Hepatocyte (in vitro differentiated cells): ENCODE measurements at regions not wholly inside any gene's neighbourhood (a gene's known extent, or its start where the extent isn't known, plus 50 kb on each side); places are given as distances from the start of the nearest gene placed in this dataset.
A peak's percentile ranks its signal among the peaks of the same experiment; 100 is the strongest.

Source experiments
- DNase-seq: peaks from one replicate; pipeline ENCODE4 v3.0.0-alpha.2; 2016; ENCODE audit warnings: low spot score
- H2AFZ ChIP-seq: fragments of 200-600 bp; sonication (generic); 2 replicates; pipeline ENCODE4 v1.6.0; 2016; ENCODE audit warnings: antibody characterized with exemption, mild to moderate bottlenecking
- H3K27ac ChIP-seq: fragments of 200-600 bp; sonication (generic); 2 replicates; pipeline ENCODE4 v1.5.1; 2016; ENCODE audit warnings: mild to moderate bottlenecking
- H3K27me3 ChIP-seq: fragments of 200-600 bp; sonication (generic); 2 replicates; pipeline ENCODE4 v1.6.1; 2016
- H3K36me3 ChIP-seq: fragments of 200-600 bp; sonication (generic); replicated peaks from 2 replicates; pipeline ENCODE4 v1.5.1; 2016; ENCODE audit warnings: low read depth; ENCODE audit not compliant: insufficient read depth
- H3K4me1 ChIP-seq: fragments of 200-600 bp; sonication (generic); 2 replicates; pipeline ENCODE4 v1.5.1; 2016; ENCODE audit warnings: mild to moderate bottlenecking, moderate library complexity; ENCODE audit not compliant: insufficient read depth
- H3K4me2 ChIP-seq: fragments of 200-600 bp; sonication (generic); 2 replicates; pipeline ENCODE4 v1.6.0; 2016
- H3K4me3 ChIP-seq: fragments of 200-600 bp; sonication (generic); 2 replicates; pipeline ENCODE4 v1.5.1; 2016; ENCODE audit warnings: mild to moderate bottlenecking
- H3K79me2 ChIP-seq: fragments of 200-600 bp; sonication (generic); 2 replicates; pipeline ENCODE4 v1.6.0; 2017; ENCODE audit warnings: mild to moderate bottlenecking
- H3K9me2 ChIP-seq: fragments of 200-600 bp; sonication (generic); replicated peaks from 2 replicates; pipeline ENCODE4 v1.6.0; 2017; ENCODE audit warnings: mild to moderate bottlenecking; ENCODE audit not compliant: insufficient read depth
- H3K9me3 ChIP-seq: fragments of 200-600 bp; sonication (generic); 2 replicates; pipeline ENCODE4 v1.5.1; 2016; ENCODE audit warnings: low read depth, mild to moderate bottlenecking
- H4K20me1 ChIP-seq: fragments of 200-600 bp; sonication (generic); 2 replicates; pipeline ENCODE4 v1.6.0; 2016; ENCODE audit warnings: mild to moderate bottlenecking; ENCODE audit not compliant: insufficient read depth, poor library complexity, severe bottlenecking
- EZH2 ChIP-seq: fragments of 200-600 bp; sonication (generic); IDR thresholded peaks from 2 replicates; pipeline ENCODE4 v1.6.1; 2016; ENCODE audit warnings: antibody characterized with exemption, mild to moderate bottlenecking, borderline replicate concordance
- EZH2phosphoT487 ChIP-seq: fragments of 200-600 bp; sonication (generic); IDR thresholded peaks from one replicate; pipeline ENCODE4 v1.6.1; 2018; ENCODE audit warnings: antibody characterized with exemption, mild to moderate bottlenecking, low read depth, moderate library complexity; ENCODE audit not compliant: unreplicated experiment, severe bottlenecking
- WGBS: methylation state at CpG from one replicate; pipeline ENCODE4 v1.1.6; 2016; ENCODE audit warnings: low lambda C conversion rate; ENCODE audit errors: missing lambda C conversion rate; 5-methylcytosine and 5-hydroxymethylcytosine counted together
- TF ChIP-seq, protein P1 (sequence below): fragments of 200-600 bp; sonication (generic); IDR thresholded peaks from 2 replicates; pipeline ENCODE4 v1.5.1; 2016; ENCODE audit warnings: antibody characterized with exemption, mild to moderate bottlenecking; ENCODE audit not compliant: poor library complexity

DNA sequence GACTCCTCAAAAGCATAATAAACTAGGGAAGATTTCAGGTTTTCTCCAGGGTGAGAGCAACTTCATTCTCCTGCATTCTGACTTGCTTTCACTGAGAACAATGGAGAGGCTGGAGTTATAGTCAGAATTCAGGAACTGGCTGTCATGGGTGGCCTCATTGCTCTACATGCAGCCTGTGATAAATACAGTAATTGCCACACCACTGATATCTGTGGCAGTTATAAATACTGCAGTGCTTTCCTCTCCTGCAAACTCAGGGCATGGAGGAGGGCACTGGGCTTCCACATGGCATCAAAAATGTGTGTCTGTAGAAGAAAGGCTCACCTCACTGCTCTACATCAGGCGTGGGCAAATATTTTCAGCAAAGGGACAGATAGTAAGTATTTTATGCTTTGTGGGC lies 510.2 kb downstream of the ZNF516 start:
- H3K36me3 ChIP-seq = no peaks in the 10 kb centered on the region
- no peaks in the 10 kb centered on the region for H3K79me2 ChIP-seq
- no peak overlapping the region for H3K4me2 ChIP-seq
- H3K9me3 ChIP-seq = no peaks in the 10 kb centered on the region
- H3K27ac ChIP-seq = no peak overlapping the region
- 84% methylated on average over 1 of the region's 1 CpG for WGBS
- DNase-seq = no peak
- H3K27me3 ChIP-seq = no peaks in the 10 kb centered on the region
- H4K20me1 ChIP-seq = no peaks in the 10 kb centered on the region
- no peak overlapping the region for H2AFZ ChIP-seq
- no peaks in the 10 kb centered on the region for H3K4me1 ChIP-seq
- TF ChIP-seq, protein P1, sequence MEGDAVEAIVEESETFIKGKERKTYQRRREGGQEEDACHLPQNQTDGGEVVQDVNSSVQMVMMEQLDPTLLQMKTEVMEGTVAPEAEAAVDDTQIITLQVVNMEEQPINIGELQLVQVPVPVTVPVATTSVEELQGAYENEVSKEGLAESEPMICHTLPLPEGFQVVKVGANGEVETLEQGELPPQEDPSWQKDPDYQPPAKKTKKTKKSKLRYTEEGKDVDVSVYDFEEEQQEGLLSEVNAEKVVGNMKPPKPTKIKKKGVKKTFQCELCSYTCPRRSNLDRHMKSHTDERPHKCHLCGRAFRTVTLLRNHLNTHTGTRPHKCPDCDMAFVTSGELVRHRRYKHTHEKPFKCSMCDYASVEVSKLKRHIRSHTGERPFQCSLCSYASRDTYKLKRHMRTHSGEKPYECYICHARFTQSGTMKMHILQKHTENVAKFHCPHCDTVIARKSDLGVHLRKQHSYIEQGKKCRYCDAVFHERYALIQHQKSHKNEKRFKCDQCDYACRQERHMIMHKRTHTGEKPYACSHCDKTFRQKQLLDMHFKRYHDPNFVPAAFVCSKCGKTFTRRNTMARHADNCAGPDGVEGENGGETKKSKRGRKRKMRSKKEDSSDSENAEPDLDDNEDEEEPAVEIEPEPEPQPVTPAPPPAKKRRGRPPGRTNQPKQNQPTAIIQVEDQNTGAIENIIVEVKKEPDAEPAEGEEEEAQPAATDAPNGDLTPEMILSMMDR = no peak
- TF ChIP-seq EZH2phosphoT487 = no peak
- no peak for TF ChIP-seq EZH2
- no peaks in the 10 kb centered on the region for H3K9me2 ChIP-seq
- H3K4me3 ChIP-seq = no peak overlapping the region

DNA sequence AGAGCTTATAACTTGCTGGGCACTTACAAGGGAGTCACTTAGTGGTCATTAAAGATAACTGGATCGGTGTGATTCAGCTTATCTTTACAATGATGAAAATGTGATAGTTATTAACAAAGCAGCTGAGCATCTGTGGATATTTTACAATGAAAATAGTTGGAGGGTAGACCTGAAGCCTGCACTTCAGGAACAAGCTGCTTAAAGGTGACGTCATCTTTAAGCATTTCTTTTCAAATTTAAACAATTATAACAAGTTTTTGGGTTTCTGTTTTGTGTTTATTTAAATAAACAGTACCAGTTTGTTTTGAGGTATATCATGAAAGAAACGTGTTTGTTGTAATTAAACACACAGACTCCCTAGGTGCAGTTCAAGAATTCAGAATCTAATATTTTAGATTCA lies 513.9 kb downstream of the ZNF516 start:
- Histone ChIP-seq H4K20me1 (no peaks in the 10 kb centered on the region), H3K4me3 (no peak overlapping the region), H3K27me3 (no peaks in the 10 kb centered on the region), H2AFZ (no peak overlapping the region), H3K36me3 (no peaks in the 10 kb centered on the region), H3K4me2 (no peak overlapping the region), H3K9me3 (no peaks in the 10 kb centered on the region), H3K27ac (no peak overlapping the region), H3K9me2 (no peaks in the 10 kb centered on the region), H3K79me2 (no peaks in the 10 kb centered on the region), H3K4me1 (no peaks in the 10 kb centered on the region)
- TF ChIP-seq, protein P1 = no peak
- TF ChIP-seq EZH2 (no peak), EZH2phosphoT487 (no peak)
- WGBS = 65% methylated on average over 3 of the region's 3 CpGs
- DNase-seq = no peak

DNA sequence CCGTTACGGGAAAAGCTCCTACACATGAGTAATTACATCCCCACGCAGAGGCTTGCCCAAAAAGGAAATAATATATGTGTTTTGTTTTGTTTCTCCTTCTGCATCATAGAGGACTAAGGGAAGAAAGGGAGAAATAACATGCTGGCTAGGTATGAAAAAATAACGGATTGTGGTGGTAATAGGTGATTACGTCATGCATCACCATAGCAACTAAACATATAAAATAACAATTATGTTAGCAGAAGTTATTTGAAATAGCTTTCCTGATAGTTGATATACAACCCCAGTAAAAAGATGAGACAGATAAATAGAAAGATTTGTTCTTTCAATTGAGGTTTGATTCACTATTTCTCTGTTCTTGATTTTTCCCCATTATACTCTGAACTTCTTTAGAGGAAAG lies 518.0 kb downstream of the ZNF516 start:
- Histone ChIP-seq H2AFZ (peak overlapping the region; percentile 19), H3K4me2 (peak overlapping the region; percentile 29), H3K27ac (peak overlapping the region; percentile 13), H3K9me3 (no peaks in the 10 kb centered on the region), H3K9me2 (no peaks in the 10 kb centered on the region), H3K27me3 (no peaks in the 10 kb centered on the region), H3K36me3 (no peaks in the 10 kb centered on the region), H3K4me1 (no peaks in the 10 kb centered on the region), H4K20me1 (no peaks in the 10 kb centered on the region), H3K4me3 (no peak overlapping the region), H3K79me2 (no peaks in the 10 kb centered on the region)
- DNase-seq = no peak
- 83% methylated on average over 5 of the region's 5 CpGs for WGBS
- TF ChIP-seq, protein P1 = no peak
- TF ChIP-seq EZH2 (no peak), EZH2phosphoT487 (no peak)

GRCh38 chr18:75970212-75970611 lies 524.8 kb downstream of the ZNF516 start:
- Histone ChIP-seq H3K9me2 (no peaks in the 10 kb centered on the region), H2AFZ (no peak overlapping the region), H3K9me3 (no peaks in the 10 kb centered on the region), H3K27ac (no peak overlapping the region), H3K79me2 (no peaks in the 10 kb centered on the region), H3K4me1 (no peaks in the 10 kb centered on the region), H3K27me3 (no peaks in the 10 kb centered on the region), H3K4me3 (no peak overlapping the region), H3K36me3 (no peaks in the 10 kb centered on the region), H3K4me2 (no peak overlapping the region), H4K20me1 (no peaks in the 10 kb centered on the region)
- TF ChIP-seq EZH2 (no peak), EZH2phosphoT487 (no peak)
- TF ChIP-seq, protein P1 = no peak
- WGBS = 96% methylated on average over 13 of the region's 13 CpGs
- no peak for DNase-seq
